Heart right ventricle (tissue), 16 donors: ENCODE measurements at regions not wholly inside any gene's neighbourhood (a gene's known extent, or its start where the extent isn't known, plus 50 kb on each side); places are given as distances from the start of the nearest gene placed in this dataset.

Experiments used
- ATAC-seq, 8 donors: fragments of 200-7000 bp; cut with Tn5 transposase; one replicate each; pipeline ENCODE4 v1.9.1; 2020; ENCODE audit warnings: mild to moderate bottlenecking in 8 of 8, moderate library complexity in 8 of 8, moderate number of reproducible peaks in 1 of 8
- DNase-seq, 2 donors: peaks; one replicate each; pipeline ENCODE4 v3.0.0-alpha.2; 2020
- H3K27ac ChIP-seq, 10 donors: fragments of 200-600 bp; sonication (generic) in 2 of 10; one replicate each; pipeline versions ENCODE4 v1.5.0 to v1.8.0; 2020 to 2022; ENCODE audit warnings: mild to moderate bottlenecking in 3 of 10
- H3K27me3 ChIP-seq, 7 donors: fragments of 200-600 bp; one replicate each; pipeline ENCODE4 v1.8.0; 2021 to 2022; ENCODE audit warnings: mild to moderate bottlenecking in 2 of 7
- H3K36me3 ChIP-seq, 9 donors: fragments of 200-600 bp; sonication (generic) in 1 of 9; one replicate each; pipeline versions ENCODE4 v1.5.0 to v1.8.0; 2020 to 2022; ENCODE audit warnings: mild to moderate bottlenecking in 2 of 9
- H3K4me1 ChIP-seq, 9 donors: fragments of 200-600 bp; sonication (generic) in 1 of 9; one replicate each; pipeline versions ENCODE4 v1.5.0 to v1.8.0; 2020 to 2022; ENCODE audit warnings: mild to moderate bottlenecking in 4 of 9
- H3K4me3 ChIP-seq, 10 donors: fragments of 200-600 bp; sonication (generic) in 2 of 10; one replicate each; pipeline versions ENCODE4 v1.5.0 to v1.8.0; 2020 to 2022; ENCODE audit warnings: mild to moderate bottlenecking in 7 of 10, moderate library complexity in 2 of 10
- H3K9me3 ChIP-seq, 11 donors: fragments of 200-600 bp in 10 of 11; sonication (generic) in 2 of 11; one replicate each; pipeline versions ENCODE4 v1.5.0 to v1.8.0; 2013 to 2022; ENCODE audit warnings: mild to moderate bottlenecking in 2 of 11, control low read depth in 1 of 11, moderate library complexity in 1 of 11
- CTCF ChIP-seq, 9 donors: fragments of 200-600 bp; sonication (generic) in 2 of 9; IDR thresholded peaks; one replicate each; pipeline versions ENCODE4 v1.5.0 to v1.8.0; 2021 to 2022; ENCODE audit warnings: antibody characterized with exemption in 9 of 9, mild to moderate bottlenecking in 5 of 9, moderate library complexity in 1 of 9
- WGBS, 2 donors: extraction: QIAGEN DNeasy Blood & Tissue Kit; methylation state at CpG; one replicate each; pipeline ENCODE4 v1.1.7; 2013; ENCODE audit warnings: inconsistent platforms in 1 of 2; 5-methylcytosine and 5-hydroxymethylcytosine counted together
- intact Hi-C, 10 donors: fragments of 100-400 bp; cut with DNase I; formaldehyde crosslinking; loops; one replicate each; pipeline versions ENCODE4 v1.11.1 to v1.14.2; 2022
- donor health status: Arrhythmogenic right ventricular cardiomyopathy.
- donor health status: ischemic (EF 13 %, LVEDD 7.1; RV severe dilation, severe dysfunction).
- donor health status: healthy with polysubstance abuse.
- donor health status: DM: no; HTN: yes; CAD: no.
- donor health status: DM: no; HTN: no; CAD: no.
- donor health status: ischemic (EF 25% LVEDD 6.9; RV normal size, moderate dysfunction).
- donor health status: ischemic (EF 25% LVEDD 5.7; RV mildly dilated, moderate dysfunction).
- donor health status: healthy.
- donor health status: DM: yes; HTN: yes; CAD: no.
- donor health status: Ischemic cardiomyopathy.
- donor health status: ischemic (EF 35%, LVEDD 5.7; RV mildly dilated, moderate dysfunction).
- donor health status: nonischemic (EF 11% LVEDD 7.7; RV severe dilation, severe dysfunction).
- donor health status: DM: yes; HTN: yes; CAD: no.
- donor health status: PGD.
- donor health status: ischemic (EF 29% LVEDD 5.4; RV normal size, mild dysfunction).
- donor health status: nonischemic (EF 23%, LVEDD 6.1; RV moderate dilation, normal function).

- H3K36me3 ChIP-seq = no peaks in the 10 kb centered on the region
- peak in 3 of 9 donors; percentile 3 to 28 (median 6) for TF ChIP-seq CTCF (IDR thresholded peaks at IDR 0.05)
- no peaks in the 10 kb centered on the region for H3K9me3 ChIP-seq
- peak overlapping the region in 7 of 10 donors; percentile 7 to 35 (median 16) for H3K4me3 ChIP-seq
- ATAC-seq (peak in 7 of 8 donors; percentile 42 to 81 (median 65)), DNase-seq (peak; percentile 33 to 41)
- 2 to 4% methylated on average over 22 of the region's 22 CpGs for WGBS, 2 donors
- H3K27me3 ChIP-seq = peaks cover 0 to 7% (median 0%) of the 10 kb centered on the region in 7 donors
- intact Hi-C loops = no loop called here
- H3K4me1 ChIP-seq = peaks cover 0 to 8% (median 0%) of the 10 kb centered on the region in 9 donors
- H3K27ac ChIP-seq = no peak overlapping the region
Observed at GRCh38 chr5:175059687-175060211, 335.4 kb downstream of the MSX2 start.

- H3K36me3 ChIP-seq = no peaks in the 10 kb centered on the region
- H3K27ac ChIP-seq = no peak overlapping the region
- no peak for ATAC-seq
- no peaks in the 10 kb centered on the region for H3K9me3 ChIP-seq
- H3K4me1 ChIP-seq = peaks cover 0 to 8% (median 0%) of the 10 kb centered on the region in 9 donors
- H3K4me3 ChIP-seq = no peak overlapping the region
- intact Hi-C loops = no loop called here
- TF ChIP-seq CTCF (IDR thresholded peaks at IDR 0.05) = no peak
- peaks cover 0 to 14% (median 5%) of the 10 kb centered on the region in 7 donors for H3K27me3 ChIP-seq
- DNase-seq = no peak
- 83 to 87% methylated on average over 4 of the region's 4 CpGs for WGBS, 2 donors
Observed at GRCh38 chr5:175056831-175057230, 332.4 kb downstream of the MSX2 start.

GRCh38 chr5:175054243-175054642 lies 329.9 kb downstream of the MSX2 start:
- Histone ChIP-seq H3K4me1 (no peaks in the 10 kb centered on the region), H3K27me3 (peaks cover 0 to 14% (median 0%) of the 10 kb centered on the region in 7 donors), H3K27ac (no peak overlapping the region), H3K36me3 (no peaks in the 10 kb centered on the region), H3K4me3 (no peak overlapping the region), H3K9me3 (no peaks in the 10 kb centered on the region)
- ATAC-seq (no peak), DNase-seq (no peak)
- no peak for TF ChIP-seq CTCF (IDR thresholded peaks at IDR 0.05)
- intact Hi-C loops = no loop called here
- 68 to 73% methylated on average over 3 of the region's 3 CpGs for WGBS, 2 donors

- WGBS, 2 donors = 78 to 82% methylated on average over 2 of the region's 2 CpGs
- Histone ChIP-seq H3K4me3 (no peak overlapping the region), H3K36me3 (no peaks in the 10 kb centered on the region), H3K4me1 (no peaks in the 10 kb centered on the region), H3K9me3 (no peaks in the 10 kb centered on the region), H3K27ac (no peak overlapping the region), H3K27me3 (peaks cover 0 to 14% (median 0%) of the 10 kb centered on the region in 7 donors)
- no peak for ATAC-seq
- no peak for DNase-seq
- intact Hi-C loops = no loop called here
- no peak for TF ChIP-seq CTCF (IDR thresholded peaks at IDR 0.05)
Observed at GRCh38 chr5:175052351-175052750, 328.0 kb downstream of the MSX2 start.
